Right cardiac atrium (tissue), 5 donors: ENCODE measurements at regions not wholly inside any gene's neighbourhood (a gene's known extent, or its start where the extent isn't known, plus 50 kb on each side); places are given as distances from the start of the nearest gene placed in this dataset.
"Not testable (repeated sequence)": the region's sequence is repeated elsewhere in the genome, so short reads cannot be mapped to it uniquely, and the experiment has no call there.

Experiments
- ATAC-seq, 2 donors: fragments of 200-7000 bp; cut with Tn5 transposase; one replicate each; pipeline versions ENCODE4 v1.8.0 to v1.9.1; 2020; ENCODE audit warnings: moderate library complexity in 2 of 2, mild to moderate bottlenecking in 1 of 2
- DNase-seq, 3 donors: peaks; one replicate each; pipeline ENCODE4 v3.0.0-alpha.2; 2020
- H3K27ac ChIP-seq: one replicate; pipeline ENCODE4 v1.5.1; 2013; ENCODE audit warnings: mild to moderate bottlenecking, low read length, control low read depth, moderate library complexity
- H3K27me3 ChIP-seq: one replicate; pipeline ENCODE4 v1.6.1; 2013; ENCODE audit not compliant: control insufficient read depth, insufficient read depth
- H3K4me1 ChIP-seq: one replicate; pipeline ENCODE4 v1.6.1; 2013; ENCODE audit warnings: low read length; ENCODE audit not compliant: control insufficient read depth, insufficient read depth
- H3K4me3 ChIP-seq: one replicate; pipeline ENCODE4 v1.5.1; 2013; ENCODE audit warnings: low read length, control low read depth
- H3K9me3 ChIP-seq: one replicate; pipeline ENCODE4 v1.6.1; 2013; ENCODE audit warnings: low read length; ENCODE audit not compliant: control insufficient read depth
- WGBS: extraction: QIAGEN DNeasy Blood & Tissue Kit; methylation state at CpG from one replicate; pipeline ENCODE4 v1.1.7; 2013; 5-methylcytosine and 5-hydroxymethylcytosine counted together
- intact Hi-C, 4 donors: fragments of 100-400 bp; cut with DNase I; formaldehyde crosslinking; loops; one replicate each; pipeline versions ENCODE4 v1.11.0 to v1.14.0; 2022 to 2023
- donor health status: healthy with polysubstance abuse.
- donor health status: DM: no; HTN: yes; CAD: no.
- donor health status: DM: no; HTN: no; CAD: no.
- donor health status: DM: no; HTN: yes; CAD: no; lungs with severe emphysema.
- donor health status: DM: yes; HTN: yes; CAD: no.

GRCh38 chr15:35246451-35246850 lies 161.4 kb upstream of the NANOGP8 start:
- intact Hi-C loops: no loop called here
- H3K27ac ChIP-seq: no peak overlapping the region
- DNase-seq: no peak
- no peak overlapping the region for H3K4me3 ChIP-seq
- no peaks in the 10 kb centered on the region for H3K27me3 ChIP-seq
- H3K4me1 ChIP-seq: no peaks in the 10 kb centered on the region
- no peak for ATAC-seq
- 73% methylated on average over 4 of the region's 4 CpGs for WGBS
- no peaks in the 10 kb centered on the region for H3K9me3 ChIP-seq

- H3K27me3 ChIP-seq, H3K9me3 ChIP-seq, intact Hi-C loops, H3K4me3 ChIP-seq, DNase-seq, ATAC-seq, H3K27ac ChIP-seq, H3K4me1 ChIP-seq: not testable (repeated sequence)
- WGBS: 74% methylated on average over 2 of the region's 2 CpGs
Observed at GRCh38 chr15:35245681-35246080, 160.6 kb upstream of the NANOGP8 start.

GRCh38 chr15:35244227-35244626 lies 159.1 kb upstream of the NANOGP8 start:
- intact Hi-C loops: no loop called here
- no peaks in the 10 kb centered on the region for H3K9me3 ChIP-seq
- ATAC-seq (no peak), DNase-seq (no peak)
- no peaks in the 10 kb centered on the region for H3K4me1 ChIP-seq
- WGBS: 77% methylated on average over 3 of the region's 3 CpGs
- H3K27me3 ChIP-seq: no peaks in the 10 kb centered on the region
- no peak overlapping the region for H3K27ac ChIP-seq
- no peak overlapping the region for H3K4me3 ChIP-seq

- Histone ChIP-seq H3K4me3 (no peak overlapping the region), H3K4me1 (no peaks in the 10 kb centered on the region), H3K9me3 (no peaks in the 10 kb centered on the region), H3K27me3 (no peaks in the 10 kb centered on the region), H3K27ac (no peak overlapping the region)
- intact Hi-C loops: no loop called here
- WGBS: 97% methylated on average over 3 of the region's 3 CpGs
- no peak for ATAC-seq
- DNase-seq: no peak
Observed at GRCh38 chr15:35243758-35244157, 158.7 kb upstream of the NANOGP8 start.

- H3K27ac ChIP-seq, DNase-seq, H3K9me3 ChIP-seq, H3K27me3 ChIP-seq, H3K4me1 ChIP-seq, ATAC-seq, intact Hi-C loops, H3K4me3 ChIP-seq: not testable (repeated sequence)
- WGBS: 82% methylated on average over 6 of the region's 6 CpGs
Observed at GRCh38 chr15:35239693-35240092, 154.6 kb upstream of the NANOGP8 start.

GRCh38 chr15:35238448-35238847 lies 153.4 kb upstream of the NANOGP8 start:
- WGBS: 94% methylated on average over 3 of the region's 3 CpGs
- ATAC-seq, H3K27me3 ChIP-seq, intact Hi-C loops, DNase-seq, H3K4me3 ChIP-seq, H3K27ac ChIP-seq, H3K9me3 ChIP-seq, H3K4me1 ChIP-seq: not testable (repeated sequence)

- no peaks in the 10 kb centered on the region for H3K4me1 ChIP-seq
- H3K27me3 ChIP-seq: no peaks in the 10 kb centered on the region
- ATAC-seq: no peak
- H3K4me3 ChIP-seq: no peak overlapping the region
- H3K27ac ChIP-seq: no peak overlapping the region
- no peaks in the 10 kb centered on the region for H3K9me3 ChIP-seq
- no peak for DNase-seq
- intact Hi-C loops: no loop called here
- 87% methylated on average over 3 of the region's 3 CpGs for WGBS
Observed at GRCh38 chr15:35229085-35229484, 144.0 kb upstream of the NANOGP8 start.

- ATAC-seq (no peak), DNase-seq (no peak)
- WGBS: 90% methylated on average over 1 of the region's 1 CpG
- H3K4me3 ChIP-seq: no peak overlapping the region
- no peaks in the 10 kb centered on the region for H3K27me3 ChIP-seq
- intact Hi-C loops: no loop called here
- no peaks in the 10 kb centered on the region for H3K4me1 ChIP-seq
- no peaks in the 10 kb centered on the region for H3K9me3 ChIP-seq
- no peak overlapping the region for H3K27ac ChIP-seq
Observed at GRCh38 chr15:35218215-35218614, 133.1 kb upstream of the NANOGP8 start.

- Histone ChIP-seq H3K27ac (no peak overlapping the region), H3K9me3 (no peaks in the 10 kb centered on the region), H3K4me3 (no peak overlapping the region), H3K27me3 (no peaks in the 10 kb centered on the region), H3K4me1 (no peaks in the 10 kb centered on the region)
- no peak for DNase-seq
- intact Hi-C loops: no loop called here
- ATAC-seq: no peak
Observed at GRCh38 chr15:35215093-35215492, 130.0 kb upstream of the NANOGP8 start.

- Histone ChIP-seq H3K27ac (no peak overlapping the region), H3K27me3 (no peaks in the 10 kb centered on the region), H3K9me3 (no peaks in the 10 kb centered on the region), H3K4me3 (no peak overlapping the region), H3K4me1 (no peaks in the 10 kb centered on the region)
- DNase-seq (no peak), ATAC-seq (no peak)
- intact Hi-C loops: no loop called here
Observed at GRCh38 chr15:35211240-35211902, 126.3 kb upstream of the NANOGP8 start.

- intact Hi-C loops: no loop called here
- ATAC-seq: no peak
Observed at GRCh38 chr15:35210370-35210769, 125.3 kb upstream of the NANOGP8 start.

GRCh38 chr15:35209838-35210237 lies 124.7 kb upstream of the NANOGP8 start:
- intact Hi-C loops: no loop called here
- Histone ChIP-seq H3K4me3 (no peak overlapping the region), H3K27ac (no peak overlapping the region), H3K9me3 (no peaks in the 10 kb centered on the region), H3K27me3 (no peaks in the 10 kb centered on the region), H3K4me1 (no peaks in the 10 kb centered on the region)
- ATAC-seq (no peak), DNase-seq (no peak)
- 38% methylated on average over 1 of the region's 1 CpG for WGBS

More at GRCh38 chr15:35210370-35210769, 125.3 kb upstream of the NANOGP8 start:
- no peak for DNase-seq
- 48% methylated on average over 2 of the region's 2 CpGs for WGBS
- no peaks in the 10 kb centered on the region for H3K9me3 ChIP-seq
- no peaks in the 10 kb centered on the region for H3K4me1 ChIP-seq
- no peak overlapping the region for H3K27ac ChIP-seq
- H3K4me3 ChIP-seq: no peak overlapping the region
- no peaks in the 10 kb centered on the region for H3K27me3 ChIP-seq
